ENCODE measurements at regions not wholly inside any gene's neighbourhood (a gene's known extent, or its start where the extent isn't known, plus 50 kb on each side); places are given as distances from the start of the nearest gene placed in this dataset.

- TF ChIP-seq CTCF (IDR thresholded peaks at IDR 0.05; ENCODE audit: low read depth, low read length), result no peak
- no peak for TF ChIP-seq EZH2phosphoT487 (IDR thresholded peaks at IDR 0.05; ENCODE audit: low read depth)
Measured at GRCh38 chrX:20454117-20454516, 187.4 kb upstream of the RPS6KA3 start.
